HT-29 (cell line): ENCODE measurements at regions not wholly inside any gene's neighbourhood (a gene's known extent, or its start where the extent isn't known, plus 50 kb on each side); places are given as distances from the start of the nearest gene placed in this dataset.

ENCODE experiments used
- DNase-seq: peaks from one replicate; pipeline ENCODE4 v3.0.0-alpha.2; 2015; ENCODE audit warnings: low spot score

DNA sequence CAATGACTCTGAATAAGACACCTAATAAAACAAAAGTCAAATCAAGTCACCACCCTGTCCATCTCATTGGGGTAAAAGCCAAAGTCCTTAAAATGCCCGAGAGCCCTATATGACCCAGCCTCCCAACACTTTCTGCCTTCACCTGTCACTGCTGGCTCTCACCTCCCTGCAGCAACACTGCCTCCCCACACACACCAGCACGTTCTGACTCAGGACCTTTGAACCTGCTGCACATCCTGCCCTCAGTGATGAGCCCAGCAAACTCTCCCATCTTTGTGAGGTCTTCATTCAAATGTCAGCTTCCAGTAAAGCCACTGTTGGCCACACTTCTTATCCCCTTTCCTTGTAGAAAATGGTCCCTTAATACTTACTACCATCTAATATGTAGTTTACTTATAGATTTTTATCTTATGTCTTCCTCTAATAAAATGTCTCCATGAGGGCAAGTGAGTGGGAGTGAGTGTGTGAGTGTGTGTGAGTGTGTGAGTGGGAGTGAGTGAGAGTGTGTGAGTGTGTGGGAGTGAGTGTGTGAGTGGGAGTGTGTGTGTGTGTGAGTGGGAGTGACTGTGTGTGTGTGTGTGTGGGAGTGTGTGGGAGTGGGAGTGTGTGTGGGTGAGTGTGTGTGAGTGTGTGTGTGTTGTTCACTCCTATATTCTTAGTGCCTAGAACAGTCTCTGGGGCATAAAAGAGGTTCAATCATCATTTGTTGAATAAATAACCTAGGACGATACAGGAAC is 504.7 kb downstream of the EIPR1 start:
- DNase-seq = no peak

GRCh38 chr2:2872309-2872617 is 505.4 kb downstream of the EIPR1 start:
- DNase-seq = no peak

DNA sequence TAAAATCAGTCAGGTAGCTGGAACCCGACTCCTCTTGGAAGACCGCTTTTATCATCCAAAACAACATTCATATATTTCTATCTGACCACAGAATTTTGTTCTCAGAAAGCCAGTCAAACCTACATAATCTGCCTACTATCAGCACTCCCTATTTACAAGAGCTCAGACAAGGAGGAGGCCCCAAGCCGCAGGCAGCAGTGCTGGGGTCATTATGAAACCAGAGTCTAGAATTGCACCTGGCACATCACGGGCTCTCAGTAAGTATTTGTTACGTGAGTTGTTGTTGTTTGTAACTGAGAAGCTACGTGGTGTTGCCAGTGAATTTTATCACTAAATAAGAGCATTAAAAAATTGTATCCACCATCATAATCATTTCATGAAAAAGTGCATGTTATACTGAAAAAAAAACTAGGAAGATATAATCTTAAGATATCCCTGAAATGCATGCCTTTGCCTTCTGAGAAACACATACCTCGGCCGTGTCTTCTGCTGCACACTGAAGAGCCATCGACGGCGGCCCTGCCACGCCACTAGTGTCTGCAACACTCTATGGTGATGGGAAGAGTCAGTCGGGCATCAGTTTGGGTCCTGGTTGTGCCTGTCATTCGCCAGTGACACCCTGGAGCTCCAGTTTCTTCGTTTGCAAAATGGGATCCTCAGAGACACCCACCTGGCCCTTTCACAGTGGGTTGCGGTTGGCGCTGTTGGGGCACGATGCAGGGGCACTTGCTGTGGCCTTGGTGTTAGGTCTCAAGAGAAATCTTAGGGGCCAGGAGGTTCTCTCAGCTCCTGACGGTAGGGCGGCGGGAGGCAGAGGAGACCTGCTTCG is 505.9 kb downstream of the EIPR1 start:
- no peak for DNase-seq

DNA sequence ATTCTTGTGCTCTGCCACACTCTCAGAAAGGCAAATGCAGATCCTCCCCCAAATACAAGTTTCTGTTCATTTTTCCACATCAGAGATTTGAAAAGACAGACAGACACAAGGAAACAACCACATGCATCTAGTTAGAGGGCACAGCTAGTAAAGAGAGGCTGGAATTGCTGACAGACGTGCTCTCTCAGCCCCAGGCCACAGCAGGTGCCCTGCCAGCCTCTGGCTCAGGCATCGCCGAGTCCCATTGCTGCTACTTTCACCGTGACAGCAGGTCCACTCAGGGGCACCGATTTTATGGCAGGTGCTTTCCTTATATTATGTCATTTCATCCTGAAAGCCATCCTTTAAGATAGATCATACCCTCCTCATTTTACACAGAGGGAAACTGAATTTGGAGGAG is 507.5 kb downstream of the EIPR1 start:
- DNase-seq = no peak

GRCh38 chr2:2869553-2869952 is 508.1 kb downstream of the EIPR1 start:
- no peak for DNase-seq

- no peak for DNase-seq
Measured at GRCh38 chr2:2868085-2868484, 509.5 kb downstream of the EIPR1 start.

DNA sequence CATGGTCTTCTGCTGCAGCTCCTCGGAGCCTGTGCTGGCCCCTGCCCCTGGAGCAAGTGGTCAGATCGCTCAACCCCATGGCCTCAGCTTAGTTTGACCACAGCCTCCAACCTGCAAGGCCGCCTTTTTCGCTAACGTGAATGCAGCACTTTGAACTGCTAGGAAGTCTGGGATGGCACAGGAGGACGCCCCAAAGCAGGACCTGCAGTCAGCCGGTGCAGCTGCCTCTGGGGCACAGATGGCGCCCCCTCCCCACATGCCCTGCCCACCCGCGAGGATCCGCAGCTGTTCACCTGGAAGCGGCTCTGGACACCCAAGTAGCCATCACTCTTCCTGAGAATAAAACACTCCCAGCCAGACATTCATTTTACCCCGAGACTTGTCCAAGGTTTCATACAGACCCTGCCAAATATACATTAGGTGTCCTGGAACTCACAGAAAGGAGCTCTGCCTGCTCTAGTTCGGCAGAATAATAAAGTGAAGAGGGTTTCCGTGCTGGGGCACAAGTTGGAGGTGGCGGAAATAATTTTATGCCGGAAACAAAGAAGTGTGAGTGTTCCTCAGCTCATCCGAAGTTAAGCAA is 510.1 kb downstream of the EIPR1 start:
- no peak for DNase-seq

DNA sequence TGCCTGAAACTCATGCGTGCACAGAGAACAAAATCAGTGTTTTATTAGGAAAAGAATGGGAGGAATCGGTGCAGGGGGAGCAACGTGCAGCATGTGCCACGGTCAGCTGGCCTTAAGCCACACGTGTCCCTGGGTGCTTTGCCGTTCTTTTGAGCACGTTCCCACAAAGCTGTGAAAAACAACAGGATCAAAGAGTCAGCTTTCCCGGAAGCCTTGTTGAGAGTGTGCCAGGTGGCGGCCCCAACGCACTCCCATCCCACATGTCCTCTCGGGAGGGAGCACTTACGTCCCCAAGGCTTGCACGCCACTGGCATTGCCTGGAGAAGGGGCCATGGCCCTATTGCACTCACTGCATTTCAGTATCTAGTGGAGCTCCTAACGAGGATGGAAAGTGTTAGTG is 511.2 kb downstream of the EIPR1 start:
- no peak for DNase-seq

GRCh38 chr2:2862386-2862785 is 515.2 kb downstream of the EIPR1 start:
- DNase-seq = no peak

- no peak for DNase-seq
Measured at GRCh38 chr2:2861666-2862240, 515.9 kb downstream of the EIPR1 start.

GRCh38 chr2:2860589-2861300 is 516.9 kb downstream of the EIPR1 start:
- no peak for DNase-seq

DNA sequence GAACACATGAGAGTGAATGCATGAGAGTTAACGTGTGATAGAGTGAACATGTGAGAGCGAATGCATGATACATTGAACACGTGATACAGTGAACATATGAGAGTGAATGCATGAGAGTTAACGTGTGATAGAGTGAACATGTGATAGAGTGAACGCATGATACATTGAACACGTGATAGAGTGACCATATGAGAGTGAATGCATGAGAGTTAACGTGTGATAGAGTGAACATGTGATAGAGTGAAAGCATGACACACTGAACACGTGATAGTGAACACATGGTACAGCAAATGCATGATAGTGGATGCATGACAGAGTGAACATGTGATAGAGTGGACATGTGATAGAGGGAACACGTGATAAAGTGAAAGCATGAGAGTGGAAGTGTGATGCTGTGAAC is 517.9 kb downstream of the EIPR1 start:
- DNase-seq = no peak

GRCh38 chr2:2859164-2859563 is 518.5 kb downstream of the EIPR1 start:
- no peak for DNase-seq

GRCh38 chr2:2856723-2857415 is 520.7 kb downstream of the EIPR1 start:
- DNase-seq = no peak

DNA sequence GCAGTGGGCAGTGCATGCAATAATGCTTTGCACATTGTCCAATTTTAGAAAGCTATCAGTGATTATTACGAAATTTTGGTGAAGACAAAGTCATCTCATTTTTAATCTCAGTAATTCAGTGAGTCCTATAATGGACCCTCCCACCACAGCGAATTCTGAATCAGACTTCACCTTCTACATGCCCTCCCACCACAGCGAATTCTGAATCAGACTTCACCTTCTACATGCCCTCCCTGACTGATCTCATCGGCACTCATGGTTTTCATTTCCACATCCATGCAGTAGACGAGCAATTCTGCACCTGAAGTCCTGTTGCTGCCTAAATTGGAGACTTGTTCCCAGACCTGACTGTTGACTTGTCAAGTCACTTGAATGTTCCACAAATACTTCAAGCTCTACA is 522.3 kb downstream of the EIPR1 start:
- no peak for DNase-seq

DNA sequence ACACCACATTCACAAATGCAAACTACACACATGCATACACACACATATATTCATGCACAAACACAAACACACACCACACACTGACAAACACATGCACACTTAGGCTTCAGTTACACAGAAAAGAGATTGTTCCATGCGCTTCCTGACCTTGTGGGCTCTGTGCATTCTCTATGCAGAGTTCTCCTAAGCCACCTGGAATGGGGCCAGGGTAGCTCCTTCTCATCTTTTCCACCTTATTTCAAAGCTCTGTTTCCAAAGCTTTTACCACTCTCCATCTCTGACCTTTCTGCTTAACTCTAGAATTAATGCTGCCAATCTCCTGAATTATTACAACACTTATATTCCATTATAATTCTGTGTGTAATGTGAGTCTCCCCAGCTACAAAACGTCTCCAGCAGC is 522.3 kb upstream of the MYT1L start:
- DNase-seq = no peak

DNA sequence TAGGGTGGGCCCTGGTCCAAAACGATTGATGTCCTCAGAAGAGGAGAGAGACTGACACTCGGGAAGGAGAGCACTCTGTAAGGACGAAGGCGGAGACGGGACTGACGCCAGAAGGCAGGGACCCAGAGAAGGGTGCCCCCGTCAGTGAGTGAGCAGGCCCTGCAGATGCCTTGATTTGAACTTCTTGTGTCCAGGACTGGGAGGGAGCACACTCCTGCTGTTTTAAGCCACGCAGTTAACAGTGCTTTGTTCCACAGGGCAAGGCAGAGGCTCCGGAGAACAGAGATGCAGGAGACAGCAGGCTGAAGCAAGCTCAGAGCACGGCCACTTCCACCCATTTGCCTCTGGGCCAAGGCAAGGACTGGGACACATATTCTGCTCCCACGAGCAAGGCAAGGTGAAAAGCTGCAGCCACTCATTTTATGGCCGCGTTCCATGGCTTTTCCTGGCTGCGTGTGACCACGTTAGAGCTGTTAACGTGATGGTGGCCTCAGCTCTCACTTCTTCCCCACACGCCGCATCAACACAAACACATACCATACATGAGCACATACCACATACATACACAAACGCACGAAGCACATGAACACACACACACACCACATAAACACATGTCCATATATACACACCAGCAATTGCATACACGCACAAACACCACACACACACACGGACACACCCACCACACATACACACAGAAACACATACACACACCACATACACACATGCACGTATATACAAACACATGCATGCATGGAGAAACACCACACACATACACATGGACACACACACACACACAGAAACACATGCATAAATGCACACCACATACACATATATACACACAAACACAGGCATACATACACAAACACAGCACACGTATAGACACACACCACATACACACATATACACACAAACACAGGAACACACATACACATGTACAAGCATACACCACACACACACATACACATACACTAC is 521.0 kb upstream of the MYT1L start:
- no peak for DNase-seq

- DNase-seq = no peak
Measured at GRCh38 chr2:2851316-2851715, 520.2 kb upstream of the MYT1L start.

- no peak for DNase-seq
Measured at GRCh38 chr2:2850859-2851258, 519.8 kb upstream of the MYT1L start.

DNA sequence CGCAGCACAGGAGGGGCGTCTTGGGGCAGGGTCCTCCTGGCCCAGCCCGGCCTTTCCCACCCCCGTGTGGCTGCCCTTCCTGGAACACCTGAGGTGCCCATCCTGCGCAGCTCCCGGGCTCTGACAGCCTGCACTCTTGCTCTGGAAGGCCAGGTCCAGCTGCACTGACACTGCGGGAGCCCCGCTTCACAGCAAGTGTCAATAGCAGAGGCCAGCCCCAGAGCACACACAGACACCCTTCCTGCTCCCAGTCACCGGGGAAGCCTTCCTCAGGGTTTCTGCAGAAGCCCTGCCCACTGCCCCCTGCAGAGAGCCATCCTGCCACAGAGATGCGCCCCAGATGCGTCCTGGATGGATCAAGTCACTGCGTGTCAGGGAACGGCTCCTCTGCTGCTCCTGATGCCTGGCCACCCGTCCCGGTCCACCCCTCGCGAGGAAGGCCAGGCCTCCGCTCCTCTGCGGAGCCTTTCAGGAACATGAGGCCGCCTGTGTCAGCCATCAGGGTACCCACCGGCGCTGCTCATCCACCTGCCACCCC is 519.2 kb upstream of the MYT1L start:
- DNase-seq = no peak
